Hepatocyte (in vitro differentiated cells): ENCODE measurements at regions not wholly inside any gene's neighbourhood (a gene's known extent, or its start where the extent isn't known, plus 50 kb on each side); places are given as distances from the start of the nearest gene placed in this dataset.

Experiments used
- EZH2phosphoT487 ChIP-seq: fragments of 200-600 bp; sonication (generic); IDR thresholded peaks from one replicate; pipeline ENCODE4 v1.6.1; 2018; ENCODE audit warnings: antibody characterized with exemption, mild to moderate bottlenecking, low read depth, moderate library complexity; ENCODE audit not compliant: unreplicated experiment, severe bottlenecking
- TF ChIP-seq, protein P1 (sequence below): fragments of 200-600 bp; sonication (generic); IDR thresholded peaks from 2 replicates; pipeline ENCODE4 v1.5.1; 2016; ENCODE audit warnings: antibody characterized with exemption, mild to moderate bottlenecking; ENCODE audit not compliant: poor library complexity

DNA sequence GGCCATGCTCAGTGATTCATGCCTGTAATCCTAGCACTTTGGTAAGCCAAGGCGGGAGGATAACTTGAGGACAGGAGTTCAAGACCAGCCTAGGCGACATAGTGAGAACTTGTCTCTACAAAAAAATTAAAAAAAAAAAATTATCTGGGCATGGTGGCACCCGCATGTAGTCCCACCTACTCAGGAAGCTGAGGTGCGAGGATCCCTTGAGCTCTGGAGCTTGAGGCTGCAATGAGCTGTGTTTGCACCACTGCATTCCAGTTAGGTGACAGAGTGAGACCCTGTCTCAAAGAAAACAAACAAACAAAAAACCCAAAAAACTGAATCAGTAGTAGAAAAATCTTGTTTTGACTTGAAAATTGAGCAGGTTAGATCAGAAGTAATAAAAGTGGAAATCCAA, 67.1 kb upstream of the IPO9 start:
- TF ChIP-seq, protein P1, sequence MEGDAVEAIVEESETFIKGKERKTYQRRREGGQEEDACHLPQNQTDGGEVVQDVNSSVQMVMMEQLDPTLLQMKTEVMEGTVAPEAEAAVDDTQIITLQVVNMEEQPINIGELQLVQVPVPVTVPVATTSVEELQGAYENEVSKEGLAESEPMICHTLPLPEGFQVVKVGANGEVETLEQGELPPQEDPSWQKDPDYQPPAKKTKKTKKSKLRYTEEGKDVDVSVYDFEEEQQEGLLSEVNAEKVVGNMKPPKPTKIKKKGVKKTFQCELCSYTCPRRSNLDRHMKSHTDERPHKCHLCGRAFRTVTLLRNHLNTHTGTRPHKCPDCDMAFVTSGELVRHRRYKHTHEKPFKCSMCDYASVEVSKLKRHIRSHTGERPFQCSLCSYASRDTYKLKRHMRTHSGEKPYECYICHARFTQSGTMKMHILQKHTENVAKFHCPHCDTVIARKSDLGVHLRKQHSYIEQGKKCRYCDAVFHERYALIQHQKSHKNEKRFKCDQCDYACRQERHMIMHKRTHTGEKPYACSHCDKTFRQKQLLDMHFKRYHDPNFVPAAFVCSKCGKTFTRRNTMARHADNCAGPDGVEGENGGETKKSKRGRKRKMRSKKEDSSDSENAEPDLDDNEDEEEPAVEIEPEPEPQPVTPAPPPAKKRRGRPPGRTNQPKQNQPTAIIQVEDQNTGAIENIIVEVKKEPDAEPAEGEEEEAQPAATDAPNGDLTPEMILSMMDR = no peak
- no peak for TF ChIP-seq EZH2phosphoT487
